Pancreas (tissue), 10 donors: ENCODE measurements at regions not wholly inside any gene's neighbourhood (a gene's known extent, or its start where the extent isn't known, plus 50 kb on each side); places are given as distances from the start of the nearest gene placed in this dataset.

Experiments
- ATAC-seq, 4 donors: fragments of 200-7000 bp; cut with Tn5 transposase; one replicate each; pipeline versions ENCODE4 v1.8.0 to v1.9.1; 2020; ENCODE audit warnings: mild to moderate bottlenecking in 4 of 4, moderate library complexity in 4 of 4
- DNase-seq, 6 donors: peaks; one replicate each; pipeline ENCODE4 v3.0.0-alpha.2; 2020
- FAIRE-seq: peaks from 2 replicates; lab custom pipeline; 2012; peaks lifted over from hg19 to GRCh38; lab: Jason Lieb, UNC
- H3K27ac ChIP-seq, 4 donors: fragments of 200-600 bp; sonication (generic); 1 replicate in 3 of 4; 2 replicates in 1 of 4; pipeline versions ENCODE4 v1.5.0 to v1.8.0; 2020
- H3K27me3 ChIP-seq, 4 donors: fragments of 200-600 bp; one replicate each; pipeline ENCODE4 v1.8.0; 2021
- H3K36me3 ChIP-seq, 3 donors: fragments of 200-600 bp; sonication (generic) in 1 of 3; one replicate each; pipeline versions ENCODE4 v1.5.0 to v1.8.0; 2020 to 2021
- H3K4me1 ChIP-seq, 3 donors: fragments of 200-600 bp; one replicate each; pipeline ENCODE4 v1.8.0; 2021
- H3K4me3 ChIP-seq, 4 donors: fragments of 200-600 bp; sonication (generic) in 2 of 4; one replicate each; pipeline versions ENCODE4 v1.5.0 to v1.8.0; 2020 to 2021
- H3K9me3 ChIP-seq, 4 donors: fragments of 200-600 bp; one replicate each; pipeline ENCODE4 v1.8.0; 2021
- CTCF ChIP-seq, 4 donors: fragments of 200-600 bp; sonication (generic) in 3 of 4; IDR thresholded peaks; one replicate each; pipeline versions ENCODE4 v1.5.0 to v1.8.0; 2021; ENCODE audit warnings: antibody characterized with exemption in 4 of 4
- whole genome bisulfite sequencing, 2 donors: extraction: QIAGEN DNeasy Blood & Tissue Kit; methylation state at CpG; one replicate each; pipeline ENCODE4 v1.1.7; 2013; 5-methylcytosine and 5-hydroxymethylcytosine counted together
- intact Hi-C, 3 donors: fragments of 100-400 bp; cut with DNase I; formaldehyde crosslinking; loops; one replicate each; pipeline versions ENCODE4 v1.11.1 to v1.14.2; 2022
- donor health status: healthy with polysubstance abuse.
- donor health status: DM: no; HTN: no; CAD: no; lungs with moderate emphysema.
- donor health status: DM: no; HTN: no; CAD: no.
- donor health status: control.
- donor health status: control.
- donor health status: Bipolar disorder and iron deficiency.
- donor health status: DM: yes; HTN: yes; CAD: no.
- donor health status: DM: no; HTN: no; CAD: no.
- donor health status: DM: no; HTN: no; CAD: no.
- donor health status: DM: yes; HTN: yes; CAD: no.

- TF ChIP-seq CTCF (IDR thresholded peaks at IDR 0.05): no peak
- no peaks in the 10 kb centered on the region for H3K9me3 ChIP-seq
- H3K36me3 ChIP-seq: no peaks in the 10 kb centered on the region
- DNase-seq (no peak), ATAC-seq (no peak), FAIRE-seq (no peak)
- intact Hi-C loops: no loop called here
- H3K27me3 ChIP-seq: no peaks in the 10 kb centered on the region
- no peaks in the 10 kb centered on the region for H3K4me1 ChIP-seq
- WGBS, 2 donors: 82 to 88% methylated on average over 4 of the region's 4 CpGs
- no peak overlapping the region for H3K4me3 ChIP-seq
- H3K27ac ChIP-seq: no peak overlapping the region
Observed at GRCh38 chr18:75700561-75700960, 273.1 kb upstream of the SMIM21 start.

GRCh38 chr18:75698861-75699260 lies 271.4 kb upstream of the SMIM21 start:
- ATAC-seq (no peak), FAIRE-seq (no peak)
- 81 to 86% methylated on average over 7 of the region's 7 CpGs for WGBS, 2 donors

GRCh38 chr18:75697493-75697892 lies 270.0 kb upstream of the SMIM21 start:
- Histone ChIP-seq H3K9me3 (no peaks in the 10 kb centered on the region), H3K4me3 (no peak overlapping the region), H3K27ac (no peak overlapping the region), H3K27me3 (no peaks in the 10 kb centered on the region), H3K36me3 (no peaks in the 10 kb centered on the region), H3K4me1 (no peaks in the 10 kb centered on the region)
- FAIRE-seq (no peak), DNase-seq (no peak), ATAC-seq (no peak)
- no peak for TF ChIP-seq CTCF (IDR thresholded peaks at IDR 0.05)
- intact Hi-C loops: no loop called here
- WGBS, 2 donors: 56 to 69% methylated on average over 4 of the region's 4 CpGs

More at GRCh38 chr18:75698861-75699260, 271.4 kb upstream of the SMIM21 start:
- no peak for DNase-seq
- no peaks in the 10 kb centered on the region for H3K9me3 ChIP-seq
- intact Hi-C loops: no loop called here
- no peaks in the 10 kb centered on the region for H3K4me1 ChIP-seq
- no peaks in the 10 kb centered on the region for H3K36me3 ChIP-seq
- no peak overlapping the region for H3K27ac ChIP-seq
- H3K27me3 ChIP-seq: no peaks in the 10 kb centered on the region
- no peak for TF ChIP-seq CTCF (IDR thresholded peaks at IDR 0.05)
- H3K4me3 ChIP-seq: no peak overlapping the region

GRCh38 chr18:75696391-75696790 lies 268.9 kb upstream of the SMIM21 start:
- Histone ChIP-seq H3K4me3 (no peak overlapping the region), H3K27me3 (no peaks in the 10 kb centered on the region), H3K36me3 (no peaks in the 10 kb centered on the region), H3K27ac (no peak overlapping the region), H3K9me3 (no peaks in the 10 kb centered on the region), H3K4me1 (no peaks in the 10 kb centered on the region)
- TF ChIP-seq CTCF (IDR thresholded peaks at IDR 0.05): no peak
- no peak for FAIRE-seq
- intact Hi-C loops: no loop called here
- DNase-seq: no peak
- WGBS, 2 donors: 86 to 93% methylated on average over 5 of the region's 5 CpGs
- ATAC-seq: no peak

GRCh38 chr18:75694292-75694691 lies 266.8 kb upstream of the SMIM21 start:
- Histone ChIP-seq H3K4me3 (no peak overlapping the region), H3K4me1 (no peaks in the 10 kb centered on the region), H3K9me3 (no peaks in the 10 kb centered on the region), H3K27ac (no peak overlapping the region), H3K27me3 (no peaks in the 10 kb centered on the region), H3K36me3 (no peaks in the 10 kb centered on the region)
- ATAC-seq (peak in 2 of 4 donors; percentile 34 to 61), DNase-seq (no peak), FAIRE-seq (no peak)
- no peak for TF ChIP-seq CTCF (IDR thresholded peaks at IDR 0.05)
- 33 to 41% methylated on average over 5 of the region's 5 CpGs for WGBS, 2 donors
- intact Hi-C loops: no loop called here
